Coronary artery (tissue), 2 donors: ENCODE measurements at regions not wholly inside any gene's neighbourhood (a gene's known extent, or its start where the extent isn't known, plus 50 kb on each side); places are given as distances from the start of the nearest gene placed in this dataset.
"Not testable (repeated sequence)": the region's sequence is repeated elsewhere in the genome, so short reads cannot be mapped to it uniquely, and the experiment has no call there.

Source experiments
- DNase-seq: peaks from one replicate; pipeline ENCODE4 v3.0.0-alpha.2; 2017; ENCODE audit warnings: low spot score
- H3K27ac ChIP-seq, 2 donors: fragments of 200-600 bp; sonication (generic); one replicate each; pipeline ENCODE4 v1.5.1; 2016 to 2019
- H3K4me3 ChIP-seq: fragments of 200-600 bp; sonication (generic); 2 replicates; pipeline ENCODE4 v1.5.1; 2016; ENCODE audit warnings: mild to moderate bottlenecking, moderate library complexity
- CTCF ChIP-seq: fragments of 200-600 bp; sonication (generic); IDR thresholded peaks from one replicate; pipeline ENCODE4 v1.5.1; 2019; ENCODE audit warnings: antibody characterized with exemption

GRCh38 chr20:56748476-56749377, 119.6 kb downstream of the TFAP2C start:
- Histone ChIP-seq H3K4me3 (no peak overlapping the region), H3K27ac (no peak overlapping the region)
- DNase-seq = no peak
- no peak for TF ChIP-seq CTCF

GRCh38 chr20:56750430-56750829, 121.3 kb downstream of the TFAP2C start:
- no peak for TF ChIP-seq CTCF
- DNase-seq = no peak
- Histone ChIP-seq H3K4me3 (no peak overlapping the region), H3K27ac (no peak overlapping the region)

GRCh38 chr20:56752274-56752673, 123.2 kb downstream of the TFAP2C start:
- Histone ChIP-seq H3K27ac (no peak overlapping the region), H3K4me3 (no peak overlapping the region)
- no peak for DNase-seq
- no peak for TF ChIP-seq CTCF

- H3K4me3 ChIP-seq = no peak overlapping the region
- DNase-seq = no peak
- no peak overlapping the region for H3K27ac ChIP-seq
- no peak for TF ChIP-seq CTCF
Measured at GRCh38 chr20:56755201-56755600, 126.1 kb downstream of the TFAP2C start.

GRCh38 chr20:56756658-56757057, 127.6 kb downstream of the TFAP2C start:
- not testable (repeated sequence) for DNase-seq, H3K27ac ChIP-seq, H3K4me3 ChIP-seq

- H3K27ac ChIP-seq = no peak overlapping the region
- no peak overlapping the region for H3K4me3 ChIP-seq
- no peak for DNase-seq
- TF ChIP-seq CTCF = no peak
Measured at GRCh38 chr20:56758706-56759105, 129.6 kb downstream of the TFAP2C start.

GRCh38 chr20:56759741-56760278, 130.7 kb downstream of the TFAP2C start:
- DNase-seq = no peak
- H3K27ac ChIP-seq = no peak overlapping the region
- H3K4me3 ChIP-seq = no peak overlapping the region
- TF ChIP-seq CTCF = no peak
